ENCODE measurements at regions not wholly inside any gene's neighbourhood (a gene's known extent, or its start where the extent isn't known, plus 50 kb on each side); places are given as distances from the start of the nearest gene placed in this dataset.

DNA sequence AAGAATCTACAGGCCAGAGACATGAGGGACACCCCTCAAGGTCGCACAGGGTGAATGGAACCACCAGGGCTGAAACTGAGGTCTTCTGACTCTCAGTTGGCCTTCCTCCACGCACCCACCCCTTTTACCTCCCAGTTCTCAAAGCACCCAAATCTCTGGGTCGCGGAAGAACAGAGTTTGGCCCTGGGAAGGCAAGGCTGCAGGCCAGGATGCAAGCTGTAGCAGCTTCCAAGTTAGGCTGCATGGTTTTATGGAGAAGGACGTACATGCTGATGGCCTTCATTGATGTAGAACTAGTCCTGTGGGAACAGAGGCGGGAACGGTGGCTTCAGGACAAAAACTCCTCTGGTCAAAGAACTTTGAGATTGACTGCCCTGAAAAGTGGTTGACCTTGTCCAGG lies 143.5 kb upstream of the B3GAT1 start:
- TF ChIP-seq, protein P1, sequence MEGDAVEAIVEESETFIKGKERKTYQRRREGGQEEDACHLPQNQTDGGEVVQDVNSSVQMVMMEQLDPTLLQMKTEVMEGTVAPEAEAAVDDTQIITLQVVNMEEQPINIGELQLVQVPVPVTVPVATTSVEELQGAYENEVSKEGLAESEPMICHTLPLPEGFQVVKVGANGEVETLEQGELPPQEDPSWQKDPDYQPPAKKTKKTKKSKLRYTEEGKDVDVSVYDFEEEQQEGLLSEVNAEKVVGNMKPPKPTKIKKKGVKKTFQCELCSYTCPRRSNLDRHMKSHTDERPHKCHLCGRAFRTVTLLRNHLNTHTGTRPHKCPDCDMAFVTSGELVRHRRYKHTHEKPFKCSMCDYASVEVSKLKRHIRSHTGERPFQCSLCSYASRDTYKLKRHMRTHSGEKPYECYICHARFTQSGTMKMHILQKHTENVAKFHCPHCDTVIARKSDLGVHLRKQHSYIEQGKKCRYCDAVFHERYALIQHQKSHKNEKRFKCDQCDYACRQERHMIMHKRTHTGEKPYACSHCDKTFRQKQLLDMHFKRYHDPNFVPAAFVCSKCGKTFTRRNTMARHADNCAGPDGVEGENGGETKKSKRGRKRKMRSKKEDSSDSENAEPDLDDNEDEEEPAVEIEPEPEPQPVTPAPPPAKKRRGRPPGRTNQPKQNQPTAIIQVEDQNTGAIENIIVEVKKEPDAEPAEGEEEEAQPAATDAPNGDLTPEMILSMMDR (IDR thresholded peaks at IDR 0.05): no peak
- TF ChIP-seq POLR2A (IDR thresholded peaks at IDR 0.05): no peak

All from uterus (tissue), 2 donors.